Muscle layer of duodenum (tissue), 2 donors: ENCODE measurements at regions not wholly inside any gene's neighbourhood (a gene's known extent, or its start where the extent isn't known, plus 50 kb on each side); places are given as distances from the start of the nearest gene placed in this dataset.

Experiments
- H3K27ac ChIP-seq: one replicate; pipeline ENCODE4 v1.7.0; 2013; ENCODE audit warnings: mild to moderate bottlenecking, low read length
- H3K27me3 ChIP-seq: one replicate; pipeline ENCODE4 v1.7.0; 2013; ENCODE audit warnings: low read depth, mild to moderate bottlenecking, control low read depth, low read length
- H3K36me3 ChIP-seq, 2 donors: one replicate each; pipeline ENCODE4 v1.7.0; 2013; ENCODE audit warnings: low read length in 2 of 2, control low read depth in 1 of 2, mild to moderate bottlenecking in 1 of 2; ENCODE audit not compliant: insufficient read depth in 2 of 2, control insufficient read depth in 1 of 2
- H3K4me1 ChIP-seq, 2 donors: one replicate each; pipeline ENCODE4 v1.7.0; 2013; ENCODE audit warnings: low read length in 2 of 2, mild to moderate bottlenecking in 2 of 2, control low read depth in 1 of 2, moderate library complexity in 1 of 2; ENCODE audit not compliant: insufficient read depth in 2 of 2, control insufficient read depth in 1 of 2
- H3K4me3 ChIP-seq, 2 donors: one replicate each; pipeline ENCODE4 v1.7.0; 2013; ENCODE audit warnings: low read length in 2 of 2, low read depth in 1 of 2, mild to moderate bottlenecking in 1 of 2
- H3K9me3 ChIP-seq, 2 donors: one replicate each; pipeline ENCODE4 v1.7.0; 2013; ENCODE audit warnings: low read length in 2 of 2, control low read depth in 1 of 2, mild to moderate bottlenecking in 1 of 2; ENCODE audit not compliant: control insufficient read depth in 1 of 2
- donor health status: healthy.

DNA sequence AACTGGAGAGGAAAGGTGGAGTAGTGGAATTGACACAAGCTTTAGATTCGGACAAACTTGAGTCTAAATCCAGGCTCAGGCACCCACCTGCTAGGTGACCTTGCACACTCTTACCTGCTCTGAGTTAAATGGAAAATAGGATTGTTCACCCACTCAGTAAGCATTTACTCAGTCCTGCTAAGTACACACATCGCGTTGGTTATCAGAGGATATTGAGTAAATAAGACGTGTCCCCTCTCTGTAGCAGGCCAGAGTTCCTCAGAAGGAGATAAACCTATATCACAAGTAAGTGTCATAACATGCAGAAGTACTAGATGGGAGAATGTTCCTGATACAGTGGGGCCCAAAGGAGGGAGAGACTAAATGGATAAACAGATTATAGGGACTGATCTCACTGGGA, 117.7 kb downstream of the SMIM20 start:
- Histone ChIP-seq H3K4me3 (no peak overlapping the region), H3K9me3 (no peaks in the 10 kb centered on the region), H3K27ac (no peak overlapping the region), H3K36me3 (no peaks in the 10 kb centered on the region), H3K27me3 (no peaks in the 10 kb centered on the region), H3K4me1 (peaks cover 0 to 19% of the 10 kb centered on the region in 2 donors)

DNA sequence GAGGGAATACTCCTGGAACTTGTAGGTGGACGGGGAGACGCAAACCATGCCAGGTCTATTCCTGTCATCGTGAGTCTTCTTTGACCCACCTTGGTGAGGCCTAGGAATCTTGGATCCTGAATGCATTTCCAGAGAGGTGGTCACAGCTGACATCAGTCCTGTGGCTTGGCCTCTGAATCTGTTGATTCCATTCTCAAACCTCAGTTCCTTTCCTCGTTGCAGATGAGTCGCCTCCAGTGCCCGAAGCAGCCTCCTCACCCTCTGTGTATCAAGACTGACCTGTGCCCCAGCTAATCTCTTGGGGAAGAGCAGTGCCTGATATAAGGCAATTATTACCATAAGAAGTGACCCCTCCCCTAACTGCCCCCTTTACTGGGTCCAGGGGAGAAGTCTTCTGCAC, 118.1 kb downstream of the SMIM20 start:
- no peaks in the 10 kb centered on the region for H3K27me3 ChIP-seq
- H3K9me3 ChIP-seq, result no peaks in the 10 kb centered on the region
- H3K4me1 ChIP-seq, result peaks cover 0 to 19% of the 10 kb centered on the region in 2 donors
- no peaks in the 10 kb centered on the region for H3K36me3 ChIP-seq
- peak overlapping the region; percentile 68 for H3K27ac ChIP-seq
- no peak overlapping the region for H3K4me3 ChIP-seq

DNA sequence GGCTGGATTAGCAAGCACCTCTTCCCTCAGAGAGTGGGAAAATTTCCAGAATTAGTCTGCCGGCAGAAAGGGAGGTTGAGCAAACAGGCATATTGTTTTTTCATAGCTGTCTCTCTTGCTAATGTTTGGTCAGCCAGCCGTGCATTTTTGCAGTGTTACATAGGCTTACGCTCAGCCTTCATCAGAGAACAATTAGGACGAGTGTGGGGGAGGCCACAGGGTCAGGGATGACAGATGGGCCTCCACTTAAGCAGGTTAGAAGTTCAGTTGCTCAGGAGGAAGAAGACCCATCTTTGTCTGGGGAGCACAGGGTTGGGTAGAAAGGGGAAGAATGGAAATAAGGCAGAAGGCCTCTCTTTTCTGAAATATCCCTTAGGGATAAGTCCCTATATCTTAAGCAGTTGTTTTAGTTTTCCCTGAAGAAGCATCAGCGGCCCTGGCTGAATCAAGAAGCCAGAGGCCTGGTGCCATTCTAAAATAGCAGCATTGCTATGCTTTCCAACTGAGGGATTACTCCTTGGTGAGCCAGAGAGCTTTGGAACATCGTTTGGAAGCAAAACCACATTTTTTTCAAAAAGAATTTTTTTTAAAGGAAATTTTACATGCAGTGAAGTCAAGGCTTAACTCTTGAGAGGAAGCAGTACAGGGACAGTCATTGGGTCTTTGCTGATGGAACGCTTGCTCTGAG, 118.8 kb downstream of the SMIM20 start:
- H3K36me3 ChIP-seq, result no peaks in the 10 kb centered on the region
- H3K4me3 ChIP-seq, result no peak overlapping the region
- peaks cover 0 to 19% of the 10 kb centered on the region in 2 donors for H3K4me1 ChIP-seq
- peak overlapping the region; percentile 68 for H3K27ac ChIP-seq
- no peaks in the 10 kb centered on the region for H3K27me3 ChIP-seq
- H3K9me3 ChIP-seq, result no peaks in the 10 kb centered on the region

DNA sequence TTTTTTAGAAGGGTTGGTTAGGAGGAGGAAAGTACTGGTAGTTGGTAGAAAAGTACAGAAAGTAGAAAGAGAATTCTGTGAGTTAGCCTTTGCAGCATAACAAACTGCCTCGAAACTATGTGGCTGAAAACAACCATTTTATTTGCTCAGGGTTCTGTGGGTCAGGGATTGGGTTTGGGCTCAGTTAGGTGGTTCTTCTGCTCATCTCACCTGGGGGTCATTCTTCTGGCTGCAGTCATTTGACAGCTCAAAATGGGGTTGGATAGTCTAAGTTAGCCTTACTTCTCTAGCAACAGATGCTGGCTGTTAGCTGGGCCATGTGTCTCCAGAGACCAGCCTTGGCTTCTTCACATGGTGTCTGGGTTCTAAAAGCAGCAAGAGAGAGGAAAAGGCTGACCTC, 119.4 kb downstream of the SMIM20 start:
- Histone ChIP-seq H3K4me3 (no peak overlapping the region), H3K9me3 (no peaks in the 10 kb centered on the region), H3K4me1 (peaks cover 0 to 19% of the 10 kb centered on the region in 2 donors), H3K27me3 (no peaks in the 10 kb centered on the region), H3K36me3 (no peaks in the 10 kb centered on the region), H3K27ac (peak overlapping the region; percentile 68)

DNA sequence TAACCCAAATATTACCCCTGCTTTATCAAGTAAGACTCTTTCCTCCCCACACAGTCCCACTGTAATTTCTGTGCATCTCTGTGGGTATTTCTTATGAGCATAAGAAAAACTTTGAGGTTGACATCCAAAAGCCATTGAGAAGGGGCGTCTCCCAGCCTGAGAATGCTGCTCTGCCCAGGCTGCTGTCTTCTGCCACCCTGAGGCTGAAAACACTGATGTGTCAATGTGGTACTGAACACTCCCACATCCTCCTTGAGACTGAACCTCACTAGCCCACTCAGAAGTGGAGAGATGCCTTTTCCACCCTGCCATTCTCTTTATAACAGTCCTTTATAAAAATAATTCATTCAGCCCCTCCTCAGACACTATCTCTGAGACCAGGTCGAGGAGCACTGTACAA, 120.8 kb downstream of the SMIM20 start:
- Histone ChIP-seq H3K9me3 (no peaks in the 10 kb centered on the region), H3K27ac (no peak overlapping the region), H3K4me3 (no peak overlapping the region), H3K4me1 (peaks cover 0 to 6% of the 10 kb centered on the region in 2 donors), H3K36me3 (no peaks in the 10 kb centered on the region), H3K27me3 (no peaks in the 10 kb centered on the region)

DNA sequence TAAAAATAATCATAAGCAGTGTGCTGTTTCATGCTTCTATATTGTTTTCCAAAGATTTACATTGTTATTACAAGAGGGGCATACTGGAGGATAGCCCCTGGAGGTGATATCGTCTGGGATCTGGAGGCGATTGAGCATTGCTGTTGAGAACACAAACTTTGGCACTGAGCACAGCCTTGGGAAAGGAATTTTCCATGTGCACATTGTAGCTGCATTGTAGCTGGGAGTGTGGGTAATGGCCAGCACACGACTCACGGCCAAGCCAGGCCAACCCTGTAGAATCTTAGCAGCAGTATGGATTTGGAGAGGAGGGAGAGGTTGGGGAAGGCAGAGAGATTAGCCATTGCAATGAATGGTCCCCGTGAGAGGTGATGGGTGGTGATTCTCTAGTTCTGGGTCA, 121.9 kb downstream of the SMIM20 start:
- no peaks in the 10 kb centered on the region for H3K36me3 ChIP-seq
- no peak overlapping the region for H3K4me3 ChIP-seq
- no peaks in the 10 kb centered on the region for H3K27me3 ChIP-seq
- H3K4me1 ChIP-seq, result peaks cover 0 to 5% of the 10 kb centered on the region in 2 donors
- no peak overlapping the region for H3K27ac ChIP-seq
- no peaks in the 10 kb centered on the region for H3K9me3 ChIP-seq

DNA sequence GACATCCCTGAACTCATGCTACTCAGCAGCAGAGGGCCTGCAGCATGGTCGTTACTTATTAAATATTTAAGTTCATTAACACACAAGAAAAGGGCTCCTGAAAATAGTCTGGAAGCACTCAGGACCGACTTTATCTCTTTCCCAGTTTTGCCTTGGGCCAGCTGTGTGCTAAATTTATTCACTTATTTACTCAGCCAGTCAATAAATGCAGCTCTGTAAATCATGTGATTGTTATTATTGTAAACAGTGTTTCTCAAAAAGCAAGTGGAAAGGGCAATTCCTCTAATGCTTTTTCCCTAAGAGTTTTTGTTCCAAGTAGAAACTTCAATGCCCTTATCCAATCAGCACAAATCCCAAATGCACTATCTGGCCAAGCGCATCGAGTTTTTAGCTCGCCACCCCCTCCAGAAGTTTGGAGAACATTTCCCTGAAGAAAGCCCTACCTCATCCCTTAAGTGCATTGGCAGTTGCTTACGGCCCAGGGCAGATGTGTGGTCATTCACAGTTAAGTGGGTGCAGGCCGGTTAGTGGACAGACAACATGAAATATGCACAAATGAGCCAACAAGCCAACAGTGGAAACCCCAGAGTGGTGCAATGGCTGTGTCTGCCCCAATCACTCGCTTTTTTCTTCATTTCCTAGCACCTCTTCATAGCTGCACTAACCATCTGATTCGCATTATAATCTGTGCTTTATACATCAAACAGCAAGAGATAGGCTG, 125.8 kb downstream of the SMIM20 start:
- Histone ChIP-seq H3K36me3 (no peaks in the 10 kb centered on the region), H3K27ac (no peak overlapping the region), H3K9me3 (no peaks in the 10 kb centered on the region), H3K4me1 (no peaks in the 10 kb centered on the region), H3K27me3 (no peaks in the 10 kb centered on the region), H3K4me3 (no peak overlapping the region)

DNA sequence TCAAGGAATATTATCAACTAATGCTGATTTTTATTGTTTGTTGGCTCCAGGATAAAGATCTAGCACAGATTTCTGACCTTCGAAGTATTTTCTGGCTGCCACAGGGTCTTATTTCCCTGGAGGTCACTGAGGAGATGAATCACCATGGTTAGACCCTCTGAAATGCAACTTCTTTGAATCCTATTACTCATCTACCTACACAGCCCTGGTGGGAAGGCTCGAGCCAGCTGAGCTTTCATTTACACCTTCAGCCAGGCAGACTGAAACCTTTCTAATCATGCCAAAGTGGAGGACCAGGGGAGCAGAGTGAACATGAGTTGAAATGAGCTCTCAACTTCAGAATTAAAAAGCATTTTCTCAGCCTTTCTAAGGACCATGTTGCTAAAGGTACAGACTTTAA, 130.5 kb downstream of the SMIM20 start:
- Histone ChIP-seq H3K9me3 (no peaks in the 10 kb centered on the region), H3K27ac (no peak overlapping the region), H3K4me1 (peaks cover 4 to 8% of the 10 kb centered on the region in 2 donors), H3K36me3 (no peaks in the 10 kb centered on the region), H3K27me3 (no peaks in the 10 kb centered on the region), H3K4me3 (no peak overlapping the region)

DNA sequence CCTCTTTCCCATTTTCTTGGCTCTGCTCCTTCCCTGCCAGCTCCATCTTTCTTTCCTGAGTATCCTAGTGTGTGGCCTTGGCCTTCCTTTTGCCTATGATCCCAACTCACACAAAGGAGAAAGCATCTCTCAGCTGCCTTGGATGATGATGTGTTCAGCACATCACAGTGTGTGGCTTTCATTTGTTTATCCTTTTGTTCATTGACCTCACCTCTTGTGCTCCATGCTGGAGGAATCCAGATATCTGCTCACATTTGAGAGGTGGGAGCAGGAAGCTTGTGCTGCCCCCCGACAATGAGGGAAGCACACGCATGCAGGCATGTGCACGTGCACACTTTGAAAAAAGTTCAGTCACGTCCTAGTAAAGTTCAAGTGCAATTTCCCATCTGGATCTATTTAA, 131.0 kb downstream of the SMIM20 start:
- H3K36me3 ChIP-seq, result no peaks in the 10 kb centered on the region
- H3K27me3 ChIP-seq, result no peaks in the 10 kb centered on the region
- H3K4me3 ChIP-seq, result no peak overlapping the region
- H3K9me3 ChIP-seq, result no peaks in the 10 kb centered on the region
- no peak overlapping the region for H3K27ac ChIP-seq
- H3K4me1 ChIP-seq, result peaks cover 9 to 11% of the 10 kb centered on the region in 2 donors

DNA sequence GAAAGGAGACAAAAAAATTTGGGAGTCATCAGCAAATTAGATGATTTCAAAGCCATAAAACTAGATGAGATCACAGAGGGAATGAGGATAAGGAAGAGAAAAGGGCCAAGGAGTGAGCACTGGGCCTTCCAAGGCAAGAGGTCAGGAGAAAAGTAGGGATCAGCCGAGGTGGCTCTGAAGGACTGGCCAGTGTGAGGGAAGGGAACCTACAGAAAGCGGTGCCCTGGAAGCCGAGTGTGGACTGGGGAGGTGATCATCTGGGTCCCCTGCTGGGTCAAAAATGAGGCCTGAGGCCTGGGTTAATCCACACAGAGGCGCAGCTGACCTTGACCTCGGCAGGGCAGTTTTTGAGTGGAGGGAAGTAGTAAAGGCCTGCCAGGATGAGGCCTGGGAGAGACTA, 133.8 kb downstream of the SMIM20 start:
- Histone ChIP-seq H3K27me3 (no peaks in the 10 kb centered on the region), H3K9me3 (no peaks in the 10 kb centered on the region), H3K4me1 (peaks cover 16 to 17% of the 10 kb centered on the region in 2 donors), H3K4me3 (no peak overlapping the region), H3K27ac (peak overlapping the region; percentile 87), H3K36me3 (no peaks in the 10 kb centered on the region)

DNA sequence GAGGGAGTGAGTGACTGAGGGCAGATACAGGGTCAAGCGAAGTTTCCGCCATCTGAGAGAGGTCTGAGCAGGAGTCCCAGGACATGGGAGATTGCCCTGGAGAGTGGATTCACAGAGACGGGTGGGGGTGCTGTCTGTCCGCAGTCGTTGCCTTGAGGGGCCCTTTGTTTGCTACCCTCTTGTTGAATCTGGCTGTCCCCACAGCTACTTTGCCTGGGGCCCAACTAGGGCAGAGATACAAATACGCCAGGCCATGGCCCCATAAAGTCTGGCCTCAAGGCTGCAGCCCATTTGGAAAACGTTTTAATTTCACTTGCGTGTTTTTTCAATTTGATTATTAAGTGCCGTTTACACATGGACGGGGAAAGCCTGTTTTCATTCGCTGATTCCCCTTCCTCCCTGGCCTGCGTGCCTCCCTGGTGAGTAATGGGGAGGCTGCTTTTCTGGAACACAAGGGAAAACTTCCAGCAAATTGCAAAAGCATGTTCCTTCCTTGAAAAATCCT, 134.4 kb downstream of the SMIM20 start:
- H3K4me1 ChIP-seq, result peaks cover 16 to 17% of the 10 kb centered on the region in 2 donors
- H3K27ac ChIP-seq, result peak overlapping the region; percentile 87
- H3K36me3 ChIP-seq, result no peaks in the 10 kb centered on the region
- H3K9me3 ChIP-seq, result no peaks in the 10 kb centered on the region
- H3K4me3 ChIP-seq, result no peak overlapping the region
- H3K27me3 ChIP-seq, result no peaks in the 10 kb centered on the region
